ENCODE measurements at regions not wholly inside any gene's neighbourhood (a gene's known extent, or its start where the extent isn't known, plus 50 kb on each side); places are given as distances from the start of the nearest gene placed in this dataset.

- TF ChIP-seq EZH2 (IDR thresholded peaks at IDR 0.05) (no peak), POLR2AphosphoS5 (IDR thresholded peaks at IDR 0.05; ENCODE audit: borderline replicate concordance, low read depth, low read length) (no peak)
These were observed 97.2 kb downstream of the HDGFL1 start for GRCh38 chr6:22666586-22666985.
